ENCODE measurements at regions not wholly inside any gene's neighbourhood (a gene's known extent, or its start where the extent isn't known, plus 50 kb on each side); places are given as distances from the start of the nearest gene placed in this dataset.

- TF ChIP-seq CTCF (IDR thresholded peaks at IDR 0.05): no peak
- no peak for TF ChIP-seq POLR2A (IDR thresholded peaks at IDR 0.05)
Measured at GRCh38 chr22:47632701-47633100, 870.3 kb downstream of the TBC1D22A start.

Measured in adrenal gland (tissue), 5 donors.